MCF 10A (cell line): ENCODE measurements at regions not wholly inside any gene's neighbourhood (a gene's known extent, or its start where the extent isn't known, plus 50 kb on each side); places are given as distances from the start of the nearest gene placed in this dataset.

Experiments
- BruUV-seq: library from RNA; stranded (reverse); fragments of 400-500 nt; replicated peaks from 2 replicates; lab custom pipeline; 2021; lab: Mats Ljungman, UMichigan
- CTCF ChIA-PET: fragments of 300-600 bp; sonication (Branson Sonifier 250); formaldehyde crosslinking; extraction: SDS; loops from one replicate; lab custom pipeline; 2021; ENCODE audit warnings: antibody characterized with exemption, inconsistent platforms; lab: Yijun Ruan, JAX
- POLR2A ChIA-PET: fragments of 300-600, 350-650 bp; sonication (Branson Sonifier 250); formaldehyde crosslinking; extraction: SDS; loops from one replicate; lab custom pipeline; 2020; ENCODE audit warnings: antibody characterized with exemption, inconsistent platforms; lab: Yijun Ruan, JAX
- DNase-seq: peaks from one replicate; pipeline ENCODE4 v3.0.0-alpha.2; 2018; ENCODE audit not compliant: unreplicated experiment
- H3K27ac Mint-ChIP-seq: one replicate; pipeline ENCODE4 v1.8.0; 2022; ENCODE audit warnings: mild to moderate bottlenecking, low read depth, mixed read lengths; ENCODE audit not compliant: unreplicated experiment
- H3K27me3 Mint-ChIP-seq: one replicate; pipeline ENCODE4 v1.8.0; 2022; ENCODE audit warnings: mixed read lengths; ENCODE audit not compliant: insufficient read depth, unreplicated experiment
- H3K36me3 Mint-ChIP-seq: one replicate; pipeline ENCODE4 v1.8.0; 2022; ENCODE audit warnings: mild to moderate bottlenecking, moderate library complexity, mixed read lengths; ENCODE audit not compliant: insufficient read depth, unreplicated experiment
- H3K4me1 Mint-ChIP-seq: one replicate; pipeline ENCODE4 v1.8.0; 2022; ENCODE audit warnings: mixed read lengths; ENCODE audit not compliant: insufficient read depth, unreplicated experiment
- H3K4me3 Mint-ChIP-seq: one replicate; pipeline ENCODE4 v1.8.0; 2022; ENCODE audit warnings: mild to moderate bottlenecking, moderate library complexity, mixed read lengths; ENCODE audit not compliant: unreplicated experiment
- H3K9me3 Mint-ChIP-seq: one replicate; pipeline ENCODE4 v1.8.0; 2022; ENCODE audit warnings: mixed read lengths; ENCODE audit not compliant: unreplicated experiment
- CTCF ChIP-seq: fragments of 200-600 bp; IDR thresholded peaks from one replicate; pipeline ENCODE4 v1.8.0; 2022; ENCODE audit warnings: antibody characterized with exemption, mild to moderate bottlenecking; ENCODE audit not compliant: unreplicated experiment
- intact Hi-C: fragments of 100-400 bp; cut with micrococcal nuclease; formaldehyde crosslinking; loops from 2 replicates; pipeline ENCODE4 v1.14.1; 2022

- H3K27me3 Mint-ChIP-seq: no peaks in the 10 kb centered on the region
- no peak for DNase-seq
- no peaks in the 10 kb centered on the region for H3K4me1 Mint-ChIP-seq
- H3K4me3 Mint-ChIP-seq: no peak overlapping the region
- H3K9me3 Mint-ChIP-seq: no peaks in the 10 kb centered on the region
- H3K36me3 Mint-ChIP-seq: no peaks in the 10 kb centered on the region
- no peak overlapping the region for H3K27ac Mint-ChIP-seq
- no TSS peak for BruUV-seq
- intact Hi-C loops: no loop called here
- POLR2A ChIA-PET: no interaction called here
- CTCF ChIA-PET: interaction anchor here (0.5 to 1.0 kb wide), 2 partner anchors 11 to 114 kb away, joined by 3 read pairs; no protein-coding TSS in a partner anchor
- TF ChIP-seq CTCF: no peak
These were observed 90.1 kb downstream of the MATN1 start for GRCh38 chr1:30633294-30633693.

DNA sequence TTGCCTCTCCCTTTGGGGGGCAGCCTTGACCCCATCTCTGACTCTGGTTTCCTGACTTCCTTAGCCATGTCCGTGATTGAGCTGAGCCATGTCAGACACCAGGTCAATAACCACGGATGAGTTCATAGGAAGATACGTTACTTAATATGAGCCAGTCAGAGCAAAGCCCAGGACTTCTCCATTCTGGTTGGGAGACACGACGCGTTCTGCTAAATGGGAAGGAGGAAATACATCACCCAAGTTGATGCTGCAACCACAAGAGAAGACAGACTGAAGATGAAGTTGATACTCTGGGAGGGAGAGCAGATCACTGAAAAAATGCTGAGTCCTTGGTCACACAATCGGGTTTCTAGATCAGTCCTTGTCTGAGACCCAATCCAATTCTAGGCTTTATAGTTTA lies 90.9 kb downstream of the MATN1 start:
- H3K27ac Mint-ChIP-seq: no peak overlapping the region
- no TSS peak for BruUV-seq

GRCh38 chr1:30631700-30632099 lies 91.7 kb downstream of the MATN1 start:
- POLR2A ChIA-PET: no interaction called here
- H3K4me3 Mint-ChIP-seq: no peak overlapping the region
- no TSS peak for BruUV-seq
- H3K4me1 Mint-ChIP-seq: no peaks in the 10 kb centered on the region
- intact Hi-C loops: no loop called here
- H3K9me3 Mint-ChIP-seq: peaks cover 8% of the 10 kb centered on the region
- no peak for TF ChIP-seq CTCF
- H3K36me3 Mint-ChIP-seq: no peaks in the 10 kb centered on the region
- no peak overlapping the region for H3K27ac Mint-ChIP-seq
- no peaks in the 10 kb centered on the region for H3K27me3 Mint-ChIP-seq
- DNase-seq: no peak
- CTCF ChIA-PET: no interaction called here

More for the DNA sequence above, 90.9 kb downstream of the MATN1 start:
- intact Hi-C loops: no loop called here
- H3K9me3 Mint-ChIP-seq: peaks cover 1% of the 10 kb centered on the region
- CTCF ChIA-PET: no interaction called here
- H3K27me3 Mint-ChIP-seq: no peaks in the 10 kb centered on the region
- POLR2A ChIA-PET: no interaction called here
- no peaks in the 10 kb centered on the region for H3K4me1 Mint-ChIP-seq
- DNase-seq: no peak
- H3K36me3 Mint-ChIP-seq: no peaks in the 10 kb centered on the region
- no peak for TF ChIP-seq CTCF
- H3K4me3 Mint-ChIP-seq: no peak overlapping the region

- Mint-ChIP-seq H3K36me3 (no peaks in the 10 kb centered on the region), H3K9me3 (peaks cover 8% of the 10 kb centered on the region), H3K27me3 (no peaks in the 10 kb centered on the region), H3K4me3 (no peak overlapping the region), H3K4me1 (no peaks in the 10 kb centered on the region), H3K27ac (no peak overlapping the region)
- BruUV-seq: no TSS peak
- intact Hi-C loops: no loop called here
- no peak for TF ChIP-seq CTCF
- CTCF ChIA-PET: interaction anchor here (0.6 kb wide), 1 partner anchor 20 kb away, joined by 3 read pairs; no protein-coding TSS in a partner anchor
- POLR2A ChIA-PET: no interaction called here
- no peak for DNase-seq
These were observed 93.9 kb downstream of the MATN1 start for GRCh38 chr1:30629501-30629900.
